Neural progenitor cell (in vitro differentiated cells): ENCODE measurements at regions not wholly inside any gene's neighbourhood (a gene's known extent, or its start where the extent isn't known, plus 50 kb on each side); places are given as distances from the start of the nearest gene placed in this dataset.

Source experiments
- EZH2 ChIP-seq: fragments of 200-600 bp; sonication (generic); IDR thresholded peaks from 2 replicates; pipeline ENCODE4 v1.6.1; 2017; ENCODE audit warnings: antibody characterized with exemption, mild to moderate bottlenecking, moderate library complexity
- TF ChIP-seq, protein P1 (sequence below): fragments of 200-600 bp; sonication (generic); IDR thresholded peaks from 2 replicates; pipeline ENCODE4 v1.5.1; 2017; ENCODE audit warnings: antibody characterized with exemption, mild to moderate bottlenecking

DNA sequence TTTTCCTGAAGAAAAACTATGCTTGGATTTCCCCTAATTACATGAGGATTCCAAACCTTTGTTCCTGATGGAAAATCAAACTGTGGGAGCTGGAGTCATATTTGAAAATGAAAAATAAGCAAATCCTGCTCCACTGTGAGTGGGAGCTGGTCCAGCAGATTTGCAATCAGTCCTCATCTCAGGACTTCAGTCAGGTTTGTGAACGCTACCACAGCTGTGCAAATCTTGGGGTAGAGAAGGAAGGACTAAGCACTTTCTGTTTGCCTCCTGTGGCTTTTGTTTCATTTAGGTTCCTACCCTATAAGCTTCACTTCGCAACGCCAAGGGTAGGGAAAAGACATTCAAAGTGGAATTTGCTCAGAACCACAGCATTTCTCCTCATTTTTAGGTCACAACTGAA lies 238.2 kb downstream of the TUSC7 start:
- TF ChIP-seq, protein P1, sequence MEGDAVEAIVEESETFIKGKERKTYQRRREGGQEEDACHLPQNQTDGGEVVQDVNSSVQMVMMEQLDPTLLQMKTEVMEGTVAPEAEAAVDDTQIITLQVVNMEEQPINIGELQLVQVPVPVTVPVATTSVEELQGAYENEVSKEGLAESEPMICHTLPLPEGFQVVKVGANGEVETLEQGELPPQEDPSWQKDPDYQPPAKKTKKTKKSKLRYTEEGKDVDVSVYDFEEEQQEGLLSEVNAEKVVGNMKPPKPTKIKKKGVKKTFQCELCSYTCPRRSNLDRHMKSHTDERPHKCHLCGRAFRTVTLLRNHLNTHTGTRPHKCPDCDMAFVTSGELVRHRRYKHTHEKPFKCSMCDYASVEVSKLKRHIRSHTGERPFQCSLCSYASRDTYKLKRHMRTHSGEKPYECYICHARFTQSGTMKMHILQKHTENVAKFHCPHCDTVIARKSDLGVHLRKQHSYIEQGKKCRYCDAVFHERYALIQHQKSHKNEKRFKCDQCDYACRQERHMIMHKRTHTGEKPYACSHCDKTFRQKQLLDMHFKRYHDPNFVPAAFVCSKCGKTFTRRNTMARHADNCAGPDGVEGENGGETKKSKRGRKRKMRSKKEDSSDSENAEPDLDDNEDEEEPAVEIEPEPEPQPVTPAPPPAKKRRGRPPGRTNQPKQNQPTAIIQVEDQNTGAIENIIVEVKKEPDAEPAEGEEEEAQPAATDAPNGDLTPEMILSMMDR = no peak
- no peak for TF ChIP-seq EZH2
